ENCODE measurements at regions not wholly inside any gene's neighbourhood (a gene's known extent, or its start where the extent isn't known, plus 50 kb on each side); places are given as distances from the start of the nearest gene placed in this dataset.

DNA sequence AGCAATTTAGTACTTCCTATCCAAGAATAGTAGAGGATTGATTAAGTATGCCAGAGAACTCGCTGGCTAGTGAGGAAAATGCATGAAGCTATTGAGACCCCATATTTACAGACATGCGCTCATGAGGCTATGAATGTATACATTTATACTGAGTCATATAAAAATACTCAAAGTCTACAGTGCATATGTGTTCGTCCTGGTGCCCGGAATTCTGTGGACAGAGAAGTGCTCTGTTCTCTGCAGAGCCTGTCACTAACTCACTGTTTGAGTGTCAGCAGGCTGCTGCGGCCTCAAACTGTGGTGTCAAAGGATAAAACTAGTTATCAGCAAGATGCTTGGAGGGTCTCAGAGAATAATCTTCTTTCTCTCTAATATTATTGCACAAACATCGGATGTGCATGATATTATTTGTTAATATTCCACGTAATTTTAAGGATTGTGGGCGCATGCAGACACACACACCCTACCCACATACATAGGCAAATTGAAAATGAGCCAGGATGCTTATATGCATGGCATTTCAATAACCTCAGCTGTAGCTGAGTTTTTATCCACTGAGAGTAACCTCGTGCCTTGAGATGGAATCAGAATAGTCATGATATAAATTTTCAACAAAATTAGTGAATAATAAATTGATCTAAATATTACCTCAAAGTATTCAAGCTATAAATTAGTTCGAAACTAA, 50.0 kb upstream of the TSC22D2 start:
- no peak overlapping the region for H3K4me3 ChIP-seq (ENCODE audit: low read depth, low read length)
- DNase-seq (ENCODE audit: low read depth), result no peak
- TF ChIP-seq, protein P1, sequence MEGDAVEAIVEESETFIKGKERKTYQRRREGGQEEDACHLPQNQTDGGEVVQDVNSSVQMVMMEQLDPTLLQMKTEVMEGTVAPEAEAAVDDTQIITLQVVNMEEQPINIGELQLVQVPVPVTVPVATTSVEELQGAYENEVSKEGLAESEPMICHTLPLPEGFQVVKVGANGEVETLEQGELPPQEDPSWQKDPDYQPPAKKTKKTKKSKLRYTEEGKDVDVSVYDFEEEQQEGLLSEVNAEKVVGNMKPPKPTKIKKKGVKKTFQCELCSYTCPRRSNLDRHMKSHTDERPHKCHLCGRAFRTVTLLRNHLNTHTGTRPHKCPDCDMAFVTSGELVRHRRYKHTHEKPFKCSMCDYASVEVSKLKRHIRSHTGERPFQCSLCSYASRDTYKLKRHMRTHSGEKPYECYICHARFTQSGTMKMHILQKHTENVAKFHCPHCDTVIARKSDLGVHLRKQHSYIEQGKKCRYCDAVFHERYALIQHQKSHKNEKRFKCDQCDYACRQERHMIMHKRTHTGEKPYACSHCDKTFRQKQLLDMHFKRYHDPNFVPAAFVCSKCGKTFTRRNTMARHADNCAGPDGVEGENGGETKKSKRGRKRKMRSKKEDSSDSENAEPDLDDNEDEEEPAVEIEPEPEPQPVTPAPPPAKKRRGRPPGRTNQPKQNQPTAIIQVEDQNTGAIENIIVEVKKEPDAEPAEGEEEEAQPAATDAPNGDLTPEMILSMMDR (IDR thresholded peaks at IDR 0.05; ENCODE audit: low read depth, low read length), result no peak
- TF ChIP-seq, protein P2, sequence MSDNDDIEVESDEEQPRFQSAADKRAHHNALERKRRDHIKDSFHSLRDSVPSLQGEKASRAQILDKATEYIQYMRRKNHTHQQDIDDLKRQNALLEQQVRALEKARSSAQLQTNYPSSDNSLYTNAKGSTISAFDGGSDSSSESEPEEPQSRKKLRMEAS (IDR thresholded peaks at IDR 0.05; ENCODE audit: low read depth, low read length), result no peak
- TF ChIP-seq POLR2A (IDR thresholded peaks at IDR 0.05; ENCODE audit: extremely low read depth, insufficient read length) (no peak), MYC (IDR thresholded peaks at IDR 0.05; ENCODE audit: low read depth, low read length) (no peak)

GRCh38 chr3:150357140-150357539, 51.0 kb upstream of the TSC22D2 start:
- no peak for DNase-seq (ENCODE audit: low read depth)

GRCh38 chr3:150355574-150355973, 52.5 kb upstream of the TSC22D2 start:
- no peak overlapping the region for H3K4me3 ChIP-seq (ENCODE audit: low read depth, low read length)
- no peak for DNase-seq (ENCODE audit: low read depth)
- no peak for TF ChIP-seq MYC (IDR thresholded peaks at IDR 0.05; ENCODE audit: low read depth, low read length)
- TF ChIP-seq, protein P2 (IDR thresholded peaks at IDR 0.05; ENCODE audit: low read depth, low read length), result no peak
- TF ChIP-seq POLR2A (IDR thresholded peaks at IDR 0.05; ENCODE audit: extremely low read depth, insufficient read length), result no peak
- TF ChIP-seq, protein P1 (IDR thresholded peaks at IDR 0.05; ENCODE audit: low read depth, low read length), result no peak

More at GRCh38 chr3:150357140-150357539, 51.0 kb upstream of the TSC22D2 start:
- no peak overlapping the region for H3K4me3 ChIP-seq (ENCODE audit: low read depth, low read length)
- no peak for TF ChIP-seq POLR2A (IDR thresholded peaks at IDR 0.05; ENCODE audit: extremely low read depth, insufficient read length)

DNA sequence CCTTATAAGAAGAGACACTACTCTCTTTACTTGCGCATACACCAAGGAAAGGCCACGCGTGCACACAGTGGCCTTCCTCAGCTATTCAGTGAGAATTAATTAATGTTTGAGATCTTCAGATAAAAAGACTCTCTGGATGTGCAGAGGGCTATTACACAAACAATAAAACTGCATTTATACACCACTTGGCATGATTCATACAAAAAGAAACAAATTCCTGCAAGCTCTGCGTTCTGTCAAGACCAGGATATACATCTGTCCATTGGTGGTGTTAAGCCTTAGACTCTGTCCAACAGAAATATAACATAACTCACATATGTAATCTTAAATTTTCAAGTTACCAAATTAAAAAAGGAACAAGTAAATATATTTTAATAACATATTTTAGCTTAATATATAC, 55.2 kb upstream of the TSC22D2 start:
- TF ChIP-seq, protein P2 (IDR thresholded peaks at IDR 0.05; ENCODE audit: low read depth, low read length), result no peak
- H3K4me3 ChIP-seq (ENCODE audit: low read depth, low read length), result no peak overlapping the region
- no peak for DNase-seq (ENCODE audit: low read depth)

DNA sequence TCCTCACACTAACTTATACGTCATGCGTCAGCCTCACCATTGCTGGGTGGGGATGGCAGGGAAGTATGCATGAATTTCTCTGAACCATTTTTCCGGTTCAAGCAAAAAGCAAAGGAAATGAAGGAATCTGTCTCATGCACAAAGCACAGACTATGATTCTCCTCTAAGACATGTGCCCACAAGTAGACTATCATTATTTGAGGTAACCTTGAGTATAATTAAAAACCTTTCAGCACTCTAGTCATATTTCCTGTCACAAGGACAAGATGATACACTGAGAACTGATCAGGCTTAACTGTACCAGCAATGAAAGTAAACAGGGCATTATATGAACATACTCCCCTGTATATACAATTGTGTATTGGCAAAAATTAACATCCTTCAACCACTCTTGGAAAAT, 56.7 kb upstream of the TSC22D2 start:
- no peak for DNase-seq (ENCODE audit: low read depth)
- TF ChIP-seq, protein P2 (IDR thresholded peaks at IDR 0.05; ENCODE audit: low read depth, low read length), result no peak
- TF ChIP-seq POLR2A (IDR thresholded peaks at IDR 0.05; ENCODE audit: extremely low read depth, insufficient read length), result no peak

GRCh38 chr3:150349314-150350097, 58.6 kb upstream of the TSC22D2 start:
- TF ChIP-seq, protein P1 (IDR thresholded peaks at IDR 0.05; ENCODE audit: low read depth, low read length), result no peak
- TF ChIP-seq, protein P2 (IDR thresholded peaks at IDR 0.05; ENCODE audit: low read depth, low read length), result no peak
- no peak for TF ChIP-seq MYC (IDR thresholded peaks at IDR 0.05; ENCODE audit: low read depth, low read length)
- no peak for TF ChIP-seq POLR2A (IDR thresholded peaks at IDR 0.05; ENCODE audit: extremely low read depth, insufficient read length)
- DNase-seq (ENCODE audit: low read depth), result no peak
- H3K4me3 ChIP-seq (ENCODE audit: low read depth, low read length), result no peak overlapping the region

More for the DNA sequence above, 56.7 kb upstream of the TSC22D2 start:
- H3K4me3 ChIP-seq (ENCODE audit: low read depth, low read length), result no peak overlapping the region

- H3K4me3 ChIP-seq (ENCODE audit: low read depth, low read length), result no peak overlapping the region
- DNase-seq (ENCODE audit: low read depth), result no peak
- TF ChIP-seq, protein P1 (IDR thresholded peaks at IDR 0.05; ENCODE audit: low read depth, low read length), result no peak
- TF ChIP-seq, protein P2 (IDR thresholded peaks at IDR 0.05; ENCODE audit: low read depth, low read length), result no peak
Measured at GRCh38 chr3:150348500-150348899, 59.6 kb upstream of the TSC22D2 start.

Measured in NB4 (cell line).